GM23248 (cell line): ENCODE measurements at regions not wholly inside any gene's neighbourhood (a gene's known extent, or its start where the extent isn't known, plus 50 kb on each side); places are given as distances from the start of the nearest gene placed in this dataset.
"Not testable (repeated sequence)": the region's sequence is repeated elsewhere in the genome, so short reads cannot be mapped to it uniquely, and the experiment has no call there.

ENCODE experiments used
- EZH2 ChIP-seq: fragments of 200-600 bp; sonication (generic); IDR thresholded peaks from 2 replicates; pipeline ENCODE4 v1.6.1; 2018; ENCODE audit warnings: antibody characterized with exemption, mild to moderate bottlenecking; ENCODE audit not compliant: insufficient read depth, poor library complexity, severe bottlenecking
- EZH2phosphoT487 ChIP-seq: fragments of 200-600 bp; sonication (generic); IDR thresholded peaks from 2 replicates; pipeline ENCODE4 v1.6.1; 2018; ENCODE audit warnings: antibody characterized with exemption, moderate library complexity, mild to moderate bottlenecking, low read depth; ENCODE audit not compliant: insufficient read depth

DNA sequence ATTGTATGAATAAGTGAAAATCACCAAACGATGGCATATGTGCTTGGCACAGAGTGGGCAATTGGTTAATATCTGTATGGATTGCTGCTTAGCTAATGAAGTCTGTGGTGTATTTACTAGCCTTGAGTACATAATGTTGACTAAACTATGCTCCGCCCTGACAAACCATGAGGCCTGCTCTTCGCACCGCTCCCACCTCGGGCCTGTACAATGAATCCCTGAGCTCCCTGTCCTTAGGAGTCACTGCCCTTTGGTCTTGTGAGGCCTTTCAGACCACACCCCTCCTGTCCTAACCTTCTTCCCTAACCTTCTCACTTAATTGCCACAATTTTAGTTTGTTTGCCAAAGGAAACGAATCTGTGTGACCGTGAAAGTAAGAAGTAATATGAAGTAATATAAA lies 193.2 kb downstream of the POTED start:
- TF ChIP-seq EZH2, EZH2phosphoT487: not testable (repeated sequence)
